SK-N-SH (cell line): ENCODE measurements at regions not wholly inside any gene's neighbourhood (a gene's known extent, or its start where the extent isn't known, plus 50 kb on each side); places are given as distances from the start of the nearest gene placed in this dataset.

Source experiments
- CTCF ChIP-seq: fragments of 200-600 bp; sonication (generic); IDR thresholded peaks from 2 replicates; pipeline ENCODE4 v1.6.1; 2017; ENCODE audit warnings: antibody characterized with exemption, mild to moderate bottlenecking, moderate library complexity
- POLR2AphosphoS5 ChIP-seq: IDR thresholded peaks from 2 replicates; pipeline ENCODE4 v1.6.1; 2012; ENCODE audit warnings: low read depth, low read length
- USF1 ChIP-seq: IDR thresholded peaks from 2 replicates; pipeline ENCODE4 v1.4.0; 2012; ENCODE audit warnings: low read depth, borderline replicate concordance

- no peak for TF ChIP-seq USF1
- no peak for TF ChIP-seq CTCF
- no peak for TF ChIP-seq POLR2AphosphoS5
Observed at GRCh38 chr2:39573276-39573675, 92.4 kb upstream of the TMEM178A start.
